IMR-90 (cell line): ENCODE measurements at regions not wholly inside any gene's neighbourhood (a gene's known extent, or its start where the extent isn't known, plus 50 kb on each side); places are given as distances from the start of the nearest gene placed in this dataset.

Source experiments
- ATAC-seq: fragments of 200-7000 bp; cut with Tn5 transposase; 2 replicates; pipeline ENCODE4 v1.9.1; 2020; ENCODE audit warnings: low read depth, mild to moderate bottlenecking, moderate library complexity
- BruUV-seq: library from RNA; stranded (reverse); fragments of 400-500 nt; replicated peaks from 2 replicates; lab custom pipeline; 2021; lab: Mats Ljungman, UMichigan
- CTCF ChIA-PET: fragments of 300-600 bp; formaldehyde crosslinking; extraction: SDS; loops from one replicate; lab custom pipeline; 2021; ENCODE audit warnings: antibody characterized with exemption; lab: Yijun Ruan, JAX
- POLR2A ChIA-PET: fragments of 300-600 bp; sonication (Branson Sonifier 250); formaldehyde crosslinking; loops from one replicate; lab custom pipeline; 2022; ENCODE audit warnings: antibody characterized with exemption; ENCODE audit not compliant: unreplicated experiment; lab: Charles Lee
- DNase-seq: peaks from one replicate; pipeline ENCODE4 v3.0.0; 2013
- H2AFZ ChIP-seq: replicated peaks from 2 replicates; pipeline ENCODE3; 2013; ENCODE audit warnings: low read length, mild to moderate bottlenecking; ENCODE audit not compliant: poor library complexity
- H2AK5ac ChIP-seq: 2 replicates; pipeline ENCODE4 v1.6.1; 2013; ENCODE audit warnings: low read depth, low read length, inconsistent platforms
- H2AK9ac ChIP-seq: replicated peaks from 2 replicates; pipeline ENCODE3; 2013; ENCODE audit warnings: mild to moderate bottlenecking, low read depth, low read length, moderate library complexity; ENCODE audit not compliant: poor library complexity
- H2BK120ac ChIP-seq: 2 replicates; pipeline ENCODE4 v1.6.1; 2013; ENCODE audit warnings: low read depth, low read length, inconsistent platforms
- H2BK15ac ChIP-seq: 3 replicates; pipeline ENCODE4 v1.6.1; 2013; ENCODE audit warnings: low read depth, low read length, inconsistent platforms
- H2BK20ac ChIP-seq: 2 replicates; pipeline ENCODE4 v1.6.1; 2013; ENCODE audit warnings: low read depth, mild to moderate bottlenecking, inconsistent platforms, low read length, moderate library complexity
- H2BK5ac ChIP-seq: 2 replicates; pipeline ENCODE4 v1.6.1; 2013; ENCODE audit warnings: mild to moderate bottlenecking, low read depth, low read length, inconsistent platforms; ENCODE audit not compliant: poor library complexity, severe bottlenecking
- H3K14ac ChIP-seq: replicated peaks from 2 replicates; pipeline ENCODE4 v1.6.1; 2013; ENCODE audit warnings: low read depth, low read length, inconsistent platforms
- H3K18ac ChIP-seq: 2 replicates; pipeline ENCODE4 v1.6.1; 2013; ENCODE audit warnings: low read depth, low read length, control low read depth
- H3K23ac ChIP-seq: 2 replicates; pipeline ENCODE4 v1.6.1; 2013; ENCODE audit warnings: low read depth, low read length, inconsistent platforms
- H3K27ac ChIP-seq: 2 replicates; pipeline ENCODE4 v1.5.1; 2013; ENCODE audit warnings: mild to moderate bottlenecking, control low read depth, low read length; ENCODE audit not compliant: insufficient read depth
- H3K27me3 ChIP-seq: 2 replicates; pipeline ENCODE4 v1.6.1; 2013; ENCODE audit warnings: low read length; ENCODE audit not compliant: control insufficient read depth, insufficient read depth
- H3K36me3 ChIP-seq: 2 replicates; pipeline ENCODE4 v1.6.1; 2013; ENCODE audit warnings: low read length, mixed read lengths; ENCODE audit not compliant: control insufficient read depth, insufficient read depth
- H3K4ac ChIP-seq: 2 replicates; pipeline ENCODE4 v1.6.1; 2013; ENCODE audit warnings: low read depth, low read length, inconsistent platforms
- H3K4me1 ChIP-seq: 2 replicates; pipeline ENCODE4 v1.6.1; 2013; ENCODE audit warnings: low read length, mixed read lengths; ENCODE audit not compliant: control insufficient read depth, insufficient read depth
- H3K4me2 ChIP-seq: 2 replicates; pipeline ENCODE4 v1.6.1; 2013; ENCODE audit warnings: low read depth, mild to moderate bottlenecking, control low read depth, low read length, moderate library complexity
- H3K4me3 ChIP-seq: 2 replicates; pipeline ENCODE4 v1.5.1; 2013; ENCODE audit warnings: low read depth, mild to moderate bottlenecking, control low read depth, low read length, moderate library complexity; ENCODE audit not compliant: insufficient read depth
- H3K56ac ChIP-seq: 2 replicates; pipeline ENCODE4 v1.6.1; 2013; ENCODE audit warnings: low read length, inconsistent platforms; ENCODE audit not compliant: insufficient read depth; ENCODE audit errors: extremely low read depth
- H3K79me1 ChIP-seq, 2 experiments: 2 replicates each; pipeline ENCODE4 v1.6.1; 2013; ENCODE audit warnings: low read length in 2 of 2, inconsistent platforms in 1 of 2, low read depth in 1 of 2
- H3K9ac ChIP-seq: 2 replicates; pipeline ENCODE4 v1.6.1; 2013; ENCODE audit warnings: low read depth, low read length, control low read depth
- H3K9me1 ChIP-seq: 2 replicates; pipeline ENCODE4 v1.6.1; 2013; ENCODE audit warnings: low read length, inconsistent platforms; ENCODE audit not compliant: insufficient read depth
- H3K9me3 ChIP-seq: 2 replicates; pipeline ENCODE4 v1.6.1; 2013; ENCODE audit warnings: low read length; ENCODE audit not compliant: control insufficient read depth, insufficient read depth
- H4K20me1 ChIP-seq: 2 replicates; pipeline ENCODE4 v1.6.1; 2013; ENCODE audit warnings: low read length, inconsistent platforms; ENCODE audit not compliant: insufficient read depth
- H4K5ac ChIP-seq: 2 replicates; pipeline ENCODE4 v1.6.1; 2013; ENCODE audit warnings: mild to moderate bottlenecking, low read depth, low read length, control low read depth
- H4K8ac ChIP-seq, 2 experiments: 2 replicates each; pipeline ENCODE4 v1.6.1; 2013; ENCODE audit warnings: low read depth in 2 of 2, low read length in 2 of 2, control low read depth in 1 of 2, inconsistent platforms in 1 of 2
- H4K91ac ChIP-seq: 2 replicates; pipeline ENCODE4 v1.6.1; 2013; ENCODE audit warnings: low read depth, low read length, inconsistent platforms; ENCODE audit not compliant: insufficient read depth
- MXI1 ChIP-seq: IDR thresholded peaks from 2 replicates; pipeline ENCODE4 v1.6.1; 2012; ENCODE audit warnings: low read depth, mild to moderate bottlenecking, low read length, moderate library complexity, borderline replicate concordance
- RAD21 ChIP-seq: IDR thresholded peaks from 2 replicates; pipeline ENCODE4 v1.6.1; 2012; ENCODE audit warnings: low read length, improper control_type of control experiment
- WGBS, 2 experiments: methylation state at CpG; one replicate each; pipeline versions ENCODE4 v1.1.5 to v1.1.7; 2013; ENCODE audit warnings: missing lambda C conversion rate in 2 of 2; ENCODE audit not compliant: insufficient read length in 1 of 2; ENCODE audit errors: extremely low coverage in 2 of 2; 5-methylcytosine and 5-hydroxymethylcytosine counted together
- dilution Hi-C: fragments of 300-500 bp; cut with HindIII; formaldehyde crosslinking; loops from one replicate; pipeline ENCODE4 v1.14.3; 2018; ENCODE audit warnings: low sequenced_read_pairs; ENCODE audit not compliant: unreplicated experiment
- in situ Hi-C: fragments of 300-500 bp; cut with MboI; formaldehyde crosslinking; loops from 3 replicates; pipeline ENCODE4 v1.14.3; 2019; ENCODE audit warnings: low sequenced_read_pairs, inconsistent platforms, mixed read lengths
- intact Hi-C: fragments of 100-400 bp; cut with micrococcal nuclease; formaldehyde crosslinking; loops from 2 replicates; pipeline ENCODE4 v1.10.0; 2022

DNA sequence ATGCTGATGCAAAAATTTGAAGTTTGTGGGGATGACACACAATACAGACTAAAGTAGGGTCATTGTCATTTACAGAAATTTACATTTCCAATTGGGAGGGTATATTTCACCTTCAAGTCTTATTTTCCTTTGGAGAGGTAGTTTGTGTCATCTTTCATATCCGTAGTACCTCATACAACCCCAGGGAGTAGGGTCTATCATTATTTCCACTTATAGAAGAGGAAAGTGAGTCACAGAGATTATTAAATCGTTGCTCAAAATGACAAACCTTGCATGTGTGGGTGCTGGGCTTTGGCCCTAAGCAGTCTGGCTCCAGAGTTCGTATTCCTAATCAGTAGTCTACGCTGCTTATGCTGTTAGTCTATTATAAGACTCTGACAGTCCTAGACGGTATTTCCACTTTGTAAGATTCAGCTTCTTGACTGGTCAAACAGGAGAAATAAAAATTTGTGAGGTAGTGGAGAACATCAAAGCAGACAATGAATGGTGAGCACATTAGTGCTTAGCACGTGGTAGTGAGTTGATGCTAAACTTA is 516.5 kb downstream of the PCDH7 start:
- H3K9me3 ChIP-seq = peaks cover 6% of the 10 kb centered on the region; the same call in 1 of the 2 replicates
- DNase-seq (no peak), ATAC-seq (no peak)
- H3K9me1 ChIP-seq = no peaks in the 10 kb centered on the region
- H2AK9ac ChIP-seq = no peak overlapping the region
- TF ChIP-seq RAD21 (no peak), MXI1 (no peak)
- dilution Hi-C loops (no loop called here), intact Hi-C loops (no loop called here), in situ Hi-C loops (no loop called here)
- H3K14ac ChIP-seq = no peak overlapping the region
- H3K27ac ChIP-seq = no peak overlapping the region
- H2AK5ac ChIP-seq = no peak overlapping the region
- H3K4me3 ChIP-seq = no peak overlapping the region
- no peak overlapping the region for H2BK5ac ChIP-seq
- whole genome bisulfite sequencing, 2 experiments = no CpG with 5 or more reads among the region's 6 CpGs
- H4K91ac ChIP-seq = no peak overlapping the region
- no peaks in the 10 kb centered on the region for H4K20me1 ChIP-seq
- no peaks in the 10 kb centered on the region for H3K4me1 ChIP-seq
- no peak overlapping the region for H2BK120ac ChIP-seq
- no TSS peak for BruUV-seq
- no peak overlapping the region for H3K23ac ChIP-seq
- no peaks in the 10 kb centered on the region for H3K36me3 ChIP-seq
- no peak overlapping the region for H2BK20ac ChIP-seq
- H3K56ac ChIP-seq = no peak overlapping the region
- H3K9ac ChIP-seq = no peak overlapping the region
- no peak overlapping the region for H3K4ac ChIP-seq
- H4K8ac ChIP-seq = no peak overlapping the region
- H3K18ac ChIP-seq = no peak overlapping the region
- H4K5ac ChIP-seq = no peak overlapping the region
- no peak overlapping the region for H2BK15ac ChIP-seq
- POLR2A ChIA-PET = no interaction called here
- no peaks in the 10 kb centered on the region for H3K27me3 ChIP-seq
- H3K4me2 ChIP-seq = no peak overlapping the region
- CTCF ChIA-PET = no interaction called here
- H2AFZ ChIP-seq = no peak overlapping the region
- H3K79me1 ChIP-seq = no peaks in the 10 kb centered on the region
